SK-N-SH (cell line): ENCODE measurements at regions not wholly inside any gene's neighbourhood (a gene's known extent, or its start where the extent isn't known, plus 50 kb on each side); places are given as distances from the start of the nearest gene placed in this dataset.

ENCODE experiments used
- CTCF ChIA-PET: fragments of 300-600, 350-600 bp; formaldehyde crosslinking; extraction: SDS; loops from one replicate; lab custom pipeline; 2021; lab: Yijun Ruan, JAX
- POLR2A ChIA-PET: fragments of 350-600 bp; sonication (Branson Sonifier 250); formaldehyde crosslinking; extraction: SDS; loops from one replicate; lab custom pipeline; 2020; ENCODE audit warnings: antibody characterized with exemption, inconsistent platforms; lab: Yijun Ruan, JAX
- DNase-seq: peaks from one replicate; pipeline ENCODE4 v3.0.0; 2012
- H2AFZ ChIP-seq: fragments of 200-600 bp; sonication (generic); 2 replicates; pipeline ENCODE4 v1.8.1; 2016; ENCODE audit warnings: antibody characterized with exemption, mild to moderate bottlenecking, low read depth
- H3F3A ChIP-seq: fragments of 200-600 bp; sonication (generic); replicated peaks from 2 replicates; pipeline ENCODE3; 2016; ENCODE audit warnings: antibody characterized with exemption, mild to moderate bottlenecking; ENCODE audit not compliant: insufficient read depth
- H3K27ac ChIP-seq, 2 experiments: fragments of 200-500 bp in 1 of 2; fragments of 200-600 bp in 1 of 2; sonication (Bioruptor generic) in 1 of 2; sonication (generic), shearing (Covaris generic) in 1 of 2; 2 replicates each; pipeline versions ENCODE4 v1.5.1 to v1.6.1; 2014 to 2016; ENCODE audit warnings: low read depth in 2 of 2, inconsistent platforms in 1 of 2, low read length in 1 of 2, mild to moderate bottlenecking in 1 of 2, mixed read lengths in 1 of 2
- H3K27me3 ChIP-seq: fragments of 200-600 bp; sonication (generic), shearing (Covaris generic); 2 replicates; pipeline ENCODE4 v1.6.1; 2016; ENCODE audit warnings: mixed run types; ENCODE audit not compliant: insufficient read depth
- H3K36me3 ChIP-seq, 2 experiments: fragments of 200-500 bp in 1 of 2; fragments of 200-600 bp in 1 of 2; sonication (Bioruptor generic) in 1 of 2; sonication (generic) in 1 of 2; replicated peaks in 1 of 2; 2 replicates each; pipeline versions ENCODE3 to v1.5.1; 2014 to 2016; ENCODE audit warnings: low read length in 1 of 2, mild to moderate bottlenecking in 1 of 2; ENCODE audit not compliant: insufficient read depth in 2 of 2, control insufficient read depth in 1 of 2
- H3K4me1 ChIP-seq, 2 experiments: fragments of 200-500 bp in 1 of 2; fragments of 200-600 bp in 1 of 2; sonication (Bioruptor generic) in 1 of 2; sonication (generic), shearing (Covaris generic) in 1 of 2; 2 replicates each; pipeline versions ENCODE4 v1.5.1 to v1.6.1; 2014 to 2016; ENCODE audit warnings: low read depth in 1 of 2, low read length in 1 of 2, mixed run types in 1 of 2; ENCODE audit not compliant: insufficient read depth in 2 of 2, control insufficient read depth in 1 of 2
- H3K4me2 ChIP-seq: fragments of 200-600 bp; sonication (generic), shearing (Covaris generic); 2 replicates; pipeline ENCODE4 v1.6.1; 2017; ENCODE audit warnings: mixed run types
- H3K4me3 ChIP-seq, 2 experiments: fragments of 200-500 bp in 1 of 2; fragments of 200-600 bp in 1 of 2; sonication (Bioruptor generic) in 1 of 2; sonication (generic), shearing (Covaris generic) in 1 of 2; 2 replicates each; pipeline versions ENCODE4 v1.5.1 to v1.8.1; 2014 to 2016; ENCODE audit warnings: low read depth in 2 of 2, inconsistent platforms in 1 of 2, low read length in 1 of 2, mild to moderate bottlenecking in 1 of 2, mixed read lengths in 1 of 2, moderate library complexity in 1 of 2
- H3K79me2 ChIP-seq: fragments of 200-600 bp; sonication (generic); 2 replicates; pipeline ENCODE4 v1.8.1; 2017; ENCODE audit warnings: mild to moderate bottlenecking; ENCODE audit not compliant: insufficient read depth
- H3K9ac ChIP-seq: fragments of 200-600 bp; sonication (generic); 2 replicates; pipeline ENCODE4 v1.6.1; 2017; ENCODE audit warnings: mixed run types
- H3K9me2 ChIP-seq: fragments of 200-600 bp; sonication (generic); 2 replicates; pipeline ENCODE4 v1.6.1; 2017; ENCODE audit warnings: mixed run types
- H3K9me3 ChIP-seq: fragments of 200-600 bp; sonication (generic); 2 replicates; pipeline ENCODE4 v1.6.1; 2017; ENCODE audit warnings: mixed run types, mild to moderate bottlenecking, moderate library complexity
- H4K20me1 ChIP-seq: fragments of 200-600 bp; sonication (generic); 2 replicates; pipeline ENCODE4 v1.6.1; 2017; ENCODE audit warnings: mild to moderate bottlenecking, mixed run types; ENCODE audit not compliant: insufficient read depth
- ELF1 ChIP-seq: IDR thresholded peaks from 2 replicates; pipeline ENCODE4 v1.4.0; 2012
- EZH2phosphoT487 ChIP-seq: fragments of 200-600 bp; sonication (generic); IDR thresholded peaks from 2 replicates; pipeline ENCODE4 v1.6.1; 2017; ENCODE audit warnings: low read depth, mixed run types, mild to moderate bottlenecking, antibody characterized with exemption, moderate library complexity, borderline replicate concordance
- FOXJ3 ChIP-seq: sonication (generic); formaldehyde crosslinking; IDR thresholded peaks from 2 replicates; pipeline ENCODE4 v1.5.1; 2020; ENCODE audit warnings: mild to moderate bottlenecking, missing genetic modification reagents
- FOXM1 ChIP-seq: IDR thresholded peaks from 2 replicates; pipeline ENCODE4 v1.4.0; 2012; ENCODE audit warnings: low read depth, mild to moderate bottlenecking
- MXI1 ChIP-seq: IDR thresholded peaks from 2 replicates; pipeline ENCODE4 v1.6.1; 2012; ENCODE audit warnings: mild to moderate bottlenecking, low read depth, low read length, improper control_type of control experiment
- RAD21 ChIP-seq: IDR thresholded peaks from 2 replicates; pipeline ENCODE4 v1.6.1; 2012; ENCODE audit warnings: mild to moderate bottlenecking, low read length
- RCOR1 ChIP-seq: fragments of 150-350 bp; IDR thresholded peaks from 2 replicates; pipeline ENCODE4 v1.6.1; 2017; ENCODE audit warnings: antibody characterized with exemption, low read length
- RXRA ChIP-seq: IDR thresholded peaks from 2 replicates; pipeline ENCODE4 v1.4.0; 2012; ENCODE audit warnings: low read depth, mild to moderate bottlenecking, borderline replicate concordance
- SIN3A ChIP-seq: IDR thresholded peaks from 2 replicates; pipeline ENCODE4 v1.6.1; 2012; ENCODE audit warnings: low read depth, mild to moderate bottlenecking, low read length, moderate library complexity, borderline replicate concordance
- TAF1 ChIP-seq: IDR thresholded peaks from 2 replicates; pipeline ENCODE4 v1.6.1; 2012; ENCODE audit warnings: low read depth, mild to moderate bottlenecking, low read length, moderate library complexity, borderline replicate concordance
- TEAD4 ChIP-seq: IDR thresholded peaks from 2 replicates; pipeline ENCODE4 v1.4.0; 2012; ENCODE audit warnings: mild to moderate bottlenecking, borderline replicate concordance; ENCODE audit not compliant: insufficient read depth
- USF1 ChIP-seq: IDR thresholded peaks from 2 replicates; pipeline ENCODE4 v1.4.0; 2012; ENCODE audit warnings: low read depth, borderline replicate concordance
- USF2 ChIP-seq: fragments of 150-350 bp; IDR thresholded peaks from 2 replicates; pipeline ENCODE4 v1.6.1; 2017; ENCODE audit warnings: antibody characterized with exemption, low read length, low read depth, borderline replicate concordance
- YY1 ChIP-seq: IDR thresholded peaks from 2 replicates; pipeline ENCODE4 v1.4.0; 2012; ENCODE audit warnings: low read depth, mild to moderate bottlenecking
- WGBS: methylation state at CpG from one replicate; pipeline ENCODE4 v1.1.6; 2017; ENCODE audit warnings: low lambda C conversion rate; 5-methylcytosine and 5-hydroxymethylcytosine counted together
- TF ChIP-seq, protein P1 (sequence below): IDR thresholded peaks from 2 replicates; pipeline ENCODE4 v1.4.0; 2012; ENCODE audit warnings: low read depth, borderline replicate concordance
- TF ChIP-seq, protein P2 (sequence below): fragments of 150-350 bp; IDR thresholded peaks from 2 replicates; pipeline ENCODE4 v1.6.1; 2016; ENCODE audit warnings: mild to moderate bottlenecking, low read depth, low read length

- no peaks in the 10 kb centered on the region for H3K9me3 ChIP-seq
- no peak overlapping the region for H3K9ac ChIP-seq
- ChIA-PET CTCF (no interaction called here), POLR2A (no interaction called here)
- no peak overlapping the region for H2AFZ ChIP-seq
- peaks cover 0 to 10% of the 10 kb centered on the region in 2 experiments; a peak in 1 of 4 replicates for H3K4me1 ChIP-seq
- WGBS = 93% methylated on average over 5 of the region's 15 CpGs
- H3K27ac ChIP-seq = no peak overlapping the region
- no peak for DNase-seq
- no peaks in the 10 kb centered on the region for H4K20me1 ChIP-seq
- no peaks in the 10 kb centered on the region for H3K36me3 ChIP-seq
- H3K27me3 ChIP-seq = no peaks in the 10 kb centered on the region
- TF ChIP-seq TEAD4 (no peak), USF1 (no peak), RAD21 (no peak), FOXJ3 (CRISPR knock-in tag) (no peak), FOXM1 (no peak), TAF1 (no peak), MXI1 (no peak), EZH2phosphoT487 (no peak), YY1 (no peak), USF2 (no peak)
- TF ChIP-seq, protein P1, sequence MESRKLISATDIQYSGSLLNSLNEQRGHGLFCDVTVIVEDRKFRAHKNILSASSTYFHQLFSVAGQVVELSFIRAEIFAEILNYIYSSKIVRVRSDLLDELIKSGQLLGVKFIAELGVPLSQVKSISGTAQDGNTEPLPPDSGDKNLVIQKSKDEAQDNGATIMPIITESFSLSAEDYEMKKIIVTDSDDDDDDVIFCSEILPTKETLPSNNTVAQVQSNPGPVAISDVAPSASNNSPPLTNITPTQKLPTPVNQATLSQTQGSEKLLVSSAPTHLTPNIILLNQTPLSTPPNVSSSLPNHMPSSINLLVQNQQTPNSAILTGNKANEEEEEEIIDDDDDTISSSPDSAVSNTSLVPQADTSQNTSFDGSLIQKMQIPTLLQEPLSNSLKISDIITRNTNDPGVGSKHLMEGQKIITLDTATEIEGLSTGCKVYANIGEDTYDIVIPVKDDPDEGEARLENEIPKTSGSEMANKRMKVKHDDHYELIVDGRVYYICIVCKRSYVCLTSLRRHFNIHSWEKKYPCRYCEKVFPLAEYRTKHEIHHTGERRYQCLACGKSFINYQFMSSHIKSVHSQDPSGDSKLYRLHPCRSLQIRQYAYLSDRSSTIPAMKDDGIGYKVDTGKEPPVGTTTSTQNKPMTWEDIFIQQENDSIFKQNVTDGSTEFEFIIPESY = no peak
- TF ChIP-seq, protein P2, sequence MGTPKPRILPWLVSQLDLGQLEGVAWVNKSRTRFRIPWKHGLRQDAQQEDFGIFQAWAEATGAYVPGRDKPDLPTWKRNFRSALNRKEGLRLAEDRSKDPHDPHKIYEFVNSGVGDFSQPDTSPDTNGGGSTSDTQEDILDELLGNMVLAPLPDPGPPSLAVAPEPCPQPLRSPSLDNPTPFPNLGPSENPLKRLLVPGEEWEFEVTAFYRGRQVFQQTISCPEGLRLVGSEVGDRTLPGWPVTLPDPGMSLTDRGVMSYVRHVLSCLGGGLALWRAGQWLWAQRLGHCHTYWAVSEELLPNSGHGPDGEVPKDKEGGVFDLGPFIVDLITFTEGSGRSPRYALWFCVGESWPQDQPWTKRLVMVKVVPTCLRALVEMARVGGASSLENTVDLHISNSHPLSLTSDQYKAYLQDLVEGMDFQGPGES = no peak
- no peaks in the 10 kb centered on the region for H3F3A ChIP-seq
- H3K79me2 ChIP-seq = no peaks in the 10 kb centered on the region
- H3K4me3 ChIP-seq = no peak overlapping the region
- no peaks in the 10 kb centered on the region for H3K9me2 ChIP-seq
- no peak overlapping the region for H3K4me2 ChIP-seq
These were observed 164.0 kb downstream of the LAT start for GRCh38 chr16:29148867-29149272.

DNA sequence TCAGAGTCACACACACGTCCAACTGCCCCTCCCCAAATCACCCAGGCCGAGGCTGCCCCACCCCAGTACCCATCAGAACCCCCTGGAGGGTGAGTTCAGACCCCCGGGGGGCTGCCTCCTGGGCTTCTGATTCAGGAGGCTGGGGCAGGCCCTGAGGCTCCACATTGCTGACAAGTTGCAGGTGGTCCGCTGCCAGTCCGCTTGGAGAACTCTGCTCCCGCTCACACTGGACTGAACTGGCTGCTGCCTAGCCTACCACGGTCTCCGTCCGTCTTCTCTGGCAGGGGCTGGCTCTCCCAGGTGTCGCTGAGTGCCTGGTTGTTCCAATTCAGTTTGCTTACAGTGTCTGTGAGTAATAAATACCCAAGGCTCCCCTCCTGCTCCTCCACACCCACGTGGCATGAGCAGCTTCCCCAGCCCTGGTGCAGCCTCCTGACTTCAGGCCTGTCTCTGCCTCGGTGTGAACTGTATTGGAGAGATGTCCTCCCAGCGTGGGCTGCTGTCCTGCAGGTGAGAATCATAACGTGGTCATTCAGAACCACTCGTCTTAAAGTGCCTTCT, 163.4 kb downstream of the LAT start:
- no peak for TF ChIP-seq RCOR1
- TF ChIP-seq, protein P2 = no peak
- TF ChIP-seq SIN3A = no peak
- TF ChIP-seq MXI1 = no peak
- TF ChIP-seq FOXJ3 (CRISPR knock-in tag) = no peak
- no peak for TF ChIP-seq TEAD4
- no peak for TF ChIP-seq ELF1
- no peak for TF ChIP-seq USF2
- no peak for TF ChIP-seq RXRA
- TF ChIP-seq TAF1 = no peak
- Histone ChIP-seq H3F3A (no peaks in the 10 kb centered on the region), H2AFZ (no peak overlapping the region), H3K9me2 (no peaks in the 10 kb centered on the region), H3K27me3 (no peaks in the 10 kb centered on the region), H3K4me3 (no peak overlapping the region), H4K20me1 (no peaks in the 10 kb centered on the region), H3K9ac (no peak overlapping the region), H3K36me3 (no peaks in the 10 kb centered on the region), H3K4me2 (no peak overlapping the region), H3K9me3 (no peaks in the 10 kb centered on the region), H3K79me2 (no peaks in the 10 kb centered on the region), H3K27ac (no peak overlapping the region), H3K4me1 (peaks cover 0 to 13% of the 10 kb centered on the region in 2 experiments; a peak in 1 of 4 replicates)
- 47% methylated on average over 5 of the region's 15 CpGs for WGBS
- POLR2A ChIA-PET = no interaction called here
- no peak for DNase-seq
- CTCF ChIA-PET = no interaction called here
